ENCODE measurements at regions not wholly inside any gene's neighbourhood (a gene's known extent, or its start where the extent isn't known, plus 50 kb on each side); places are given as distances from the start of the nearest gene placed in this dataset.

GRCh38 chr1:182121787-182122186 lies 60.3 kb upstream of the ZNF648 start:
- CTCF ChIA-PET: interaction anchor here (0.5 to 3.1 kb wide), 3 partner anchors 21 to 76 kb away, joined by 3 to 12 read pairs (median 3); no protein-coding TSS in a partner anchor
- no peak overlapping the region for H3K27ac ChIP-seq (ENCODE audit: extremely low read depth, low read depth, low read length)
- TF ChIP-seq ZBTB8A (tag by site-specific recombination; IDR thresholded peaks at IDR 0.05) (no peak), ZNF518A (tag by site-specific recombination; conservative IDR thresholded peaks at IDR 0.05; ENCODE audit: low read depth) (no peak), ZBTB26 (tag by site-specific recombination; optimal IDR thresholded peaks at IDR 0.05) (no peak), MZF1 (tag by site-specific recombination; IDR thresholded peaks at IDR 0.05; ENCODE audit: borderline replicate concordance) (no peak), ZNF416 (tag by site-specific recombination; IDR thresholded peaks at IDR 0.05) (no peak), MYNN (tag by site-specific recombination; IDR thresholded peaks at IDR 0.05; ENCODE audit: borderline replicate concordance) (no peak), ZBTB10 (tag by site-specific recombination; IDR thresholded peaks at IDR 0.05) (no peak), ZNF398 (tag by site-specific recombination; IDR thresholded peaks at IDR 0.05) (no peak), ZNF629 (tag by site-specific recombination; IDR thresholded peaks at IDR 0.05) (no peak), ZNF404 (tag by site-specific recombination; IDR thresholded peaks at IDR 0.05) (no peak), FEZF1 (tag by site-specific recombination; IDR thresholded peaks at IDR 0.05) (no peak), AEBP2 (tag by site-specific recombination; IDR thresholded peaks at IDR 0.05; ENCODE audit: borderline replicate concordance) (no peak), ZNF112 (tag by site-specific recombination; IDR thresholded peaks at IDR 0.05) (no peak), RBAK (tag by site-specific recombination; IDR thresholded peaks at IDR 0.05) (no peak), ZNF426 (tag by site-specific recombination; IDR thresholded peaks at IDR 0.05) (no peak), ZNF174 (tag by site-specific recombination; IDR thresholded peaks at IDR 0.05) (no peak)
- POLR2A ChIA-PET: no interaction called here
- H3K9me3 ChIP-seq (ENCODE audit: control insufficient read depth, insufficient read depth, low read depth, low read length): no peaks in the 10 kb centered on the region
- no peak overlapping the region for H3K4me3 ChIP-seq (ENCODE audit: low read depth, low read length)
- H3K4me1 ChIP-seq (ENCODE audit: control insufficient read depth, insufficient read depth, low read length): peaks cover 6% of the 10 kb centered on the region
- H3K36me3 ChIP-seq (ENCODE audit: control insufficient read depth in 2 of 2, insufficient read depth in 1 of 2, low read length in 2 of 2): no peaks in the 10 kb centered on the region

All from HEK293 (cell line).